Esophagus muscularis mucosa (tissue), 3 donors: ENCODE measurements at regions not wholly inside any gene's neighbourhood (a gene's known extent, or its start where the extent isn't known, plus 50 kb on each side); places are given as distances from the start of the nearest gene placed in this dataset.

ENCODE experiments used
- POLR2A ChIP-seq: fragments of 450-650 bp; IDR thresholded peaks from one replicate; pipeline ENCODE4 v1.6.1; 2017; ENCODE audit warnings: antibody characterized with exemption, moderate library complexity, mild to moderate bottlenecking, low read depth
- POLR2AphosphoS5 ChIP-seq, 2 donors: sonication (generic); formaldehyde crosslinking; IDR thresholded peaks; one replicate each; pipeline ENCODE4 v1.6.1; 2017; ENCODE audit warnings: antibody characterized with exemption in 2 of 2
- TF ChIP-seq, protein P1 (sequence below), 3 experiments: fragments of 200-600 bp in 2 of 3; fragments of 450-650 bp in 1 of 3; sonication (generic) in 2 of 3; IDR thresholded peaks; one replicate each; pipeline ENCODE4 v1.5.1; 2017 to 2019; ENCODE audit warnings: antibody characterized with exemption in 3 of 3, mild to moderate bottlenecking in 2 of 3, moderate library complexity in 1 of 3

DNA sequence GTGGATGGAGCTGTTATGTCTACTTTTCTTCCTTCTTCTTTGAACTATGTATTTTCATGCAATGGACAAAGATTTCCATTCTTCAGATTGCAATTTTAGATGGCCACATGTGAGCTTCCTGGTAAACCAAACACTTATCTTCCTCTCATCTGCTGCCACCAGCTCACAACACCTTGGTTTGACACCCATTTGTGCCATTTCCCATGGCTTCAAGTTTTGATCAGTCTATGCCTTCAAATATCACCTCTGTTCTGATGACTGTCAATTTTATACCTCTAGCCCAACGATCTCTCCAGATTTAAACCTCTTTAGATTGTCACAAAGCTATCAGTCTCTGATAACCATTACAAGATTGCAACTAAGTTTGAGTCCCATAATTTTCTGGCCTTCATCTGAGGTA lies 147.2 kb downstream of the TMEM38B start:
- TF ChIP-seq, protein P1, sequence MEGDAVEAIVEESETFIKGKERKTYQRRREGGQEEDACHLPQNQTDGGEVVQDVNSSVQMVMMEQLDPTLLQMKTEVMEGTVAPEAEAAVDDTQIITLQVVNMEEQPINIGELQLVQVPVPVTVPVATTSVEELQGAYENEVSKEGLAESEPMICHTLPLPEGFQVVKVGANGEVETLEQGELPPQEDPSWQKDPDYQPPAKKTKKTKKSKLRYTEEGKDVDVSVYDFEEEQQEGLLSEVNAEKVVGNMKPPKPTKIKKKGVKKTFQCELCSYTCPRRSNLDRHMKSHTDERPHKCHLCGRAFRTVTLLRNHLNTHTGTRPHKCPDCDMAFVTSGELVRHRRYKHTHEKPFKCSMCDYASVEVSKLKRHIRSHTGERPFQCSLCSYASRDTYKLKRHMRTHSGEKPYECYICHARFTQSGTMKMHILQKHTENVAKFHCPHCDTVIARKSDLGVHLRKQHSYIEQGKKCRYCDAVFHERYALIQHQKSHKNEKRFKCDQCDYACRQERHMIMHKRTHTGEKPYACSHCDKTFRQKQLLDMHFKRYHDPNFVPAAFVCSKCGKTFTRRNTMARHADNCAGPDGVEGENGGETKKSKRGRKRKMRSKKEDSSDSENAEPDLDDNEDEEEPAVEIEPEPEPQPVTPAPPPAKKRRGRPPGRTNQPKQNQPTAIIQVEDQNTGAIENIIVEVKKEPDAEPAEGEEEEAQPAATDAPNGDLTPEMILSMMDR (IDR thresholded peaks at IDR 0.05) = no peak
- TF ChIP-seq POLR2A (no peak), POLR2AphosphoS5 (IDR thresholded peaks at IDR 0.05) (no peak)
